ENCODE measurements at regions not wholly inside any gene's neighbourhood (a gene's known extent, or its start where the extent isn't known, plus 50 kb on each side); places are given as distances from the start of the nearest gene placed in this dataset.

- TF ChIP-seq CTCF (conservative IDR thresholded peaks at IDR 0.05) (no peak), ZFX (IDR thresholded peaks at IDR 0.05) (no peak)
These were observed 250.0 kb upstream of the PDZRN3 start for GRCh38 chr3:73874606-73875369.

All from C4-2B (cell line).